Central memory CD8-positive, alpha-beta T cell (primary cell): ENCODE measurements at regions not wholly inside any gene's neighbourhood (a gene's known extent, or its start where the extent isn't known, plus 50 kb on each side); places are given as distances from the start of the nearest gene placed in this dataset.
"Not testable (repeated sequence)": the region's sequence is repeated elsewhere in the genome, so short reads cannot be mapped to it uniquely, and the experiment has no call there.

Experiments
- ATAC-seq: fragments of 150-1000 bp; cut with Tn5 transposase; replicated peaks from 2 replicates; pipeline ENCODE4 v1.10.0; 2022; ENCODE audit warnings: mild to moderate bottlenecking, moderate FRiP score, moderate number of reproducible peaks; ENCODE audit not compliant: poor library complexity, severe bottlenecking; ENCODE audit errors: extremely low read depth
- DNase-seq, 2 donors: peaks; one replicate each; pipeline ENCODE4 v3.0.0; 2021; ENCODE audit warnings: low spot score in 2 of 2
- H3K27ac Mint-ChIP-seq: one replicate; pipeline ENCODE4 v1.8.0; 2022; ENCODE audit warnings: low read depth, mild to moderate bottlenecking, moderate library complexity, mixed read lengths
- H3K27me3 Mint-ChIP-seq: one replicate; pipeline ENCODE4 v1.8.0; 2022; ENCODE audit warnings: mixed read lengths
- H3K36me3 Mint-ChIP-seq: one replicate; pipeline ENCODE4 v1.8.0; 2022; ENCODE audit warnings: mild to moderate bottlenecking, moderate library complexity, mixed read lengths; ENCODE audit not compliant: insufficient read depth
- H3K4me1 Mint-ChIP-seq: one replicate; pipeline ENCODE4 v1.8.0; 2022; ENCODE audit warnings: mixed read lengths
- H3K4me3 Mint-ChIP-seq: one replicate; pipeline ENCODE4 v1.8.0; 2022; ENCODE audit warnings: mild to moderate bottlenecking, moderate library complexity, mixed read lengths
- H3K9me3 Mint-ChIP-seq: one replicate; pipeline ENCODE4 v1.8.0; 2022; ENCODE audit warnings: mixed read lengths

DNA sequence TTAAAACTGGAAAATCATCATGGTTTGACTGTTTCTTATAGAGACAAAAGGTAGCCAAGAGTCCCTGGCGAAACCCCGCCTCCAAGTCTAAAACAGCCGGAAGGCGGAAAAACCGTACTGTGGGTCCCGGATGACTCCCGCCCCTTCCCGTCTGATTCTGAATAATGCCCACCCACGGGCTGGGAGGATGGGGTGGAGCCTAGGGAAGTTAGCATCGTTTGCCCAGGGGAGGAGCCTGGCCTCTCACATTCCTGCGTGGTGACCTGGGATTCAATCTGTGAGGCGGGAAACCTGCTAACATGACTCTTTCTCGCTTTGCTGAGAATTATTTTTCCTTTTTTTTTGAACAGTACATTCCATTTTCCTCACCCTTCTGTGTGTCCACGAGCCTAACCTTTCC lies 124.9 kb downstream of the KCNK1 start:
- DNase-seq = no peak
- Mint-ChIP-seq H3K36me3 (no peaks in the 10 kb centered on the region), H3K4me3 (no peak overlapping the region), H3K27me3 (peaks cover 6% of the 10 kb centered on the region), H3K4me1 (no peaks in the 10 kb centered on the region), H3K9me3 (no peaks in the 10 kb centered on the region), H3K27ac (no peak overlapping the region)
- no peak for ATAC-seq

DNA sequence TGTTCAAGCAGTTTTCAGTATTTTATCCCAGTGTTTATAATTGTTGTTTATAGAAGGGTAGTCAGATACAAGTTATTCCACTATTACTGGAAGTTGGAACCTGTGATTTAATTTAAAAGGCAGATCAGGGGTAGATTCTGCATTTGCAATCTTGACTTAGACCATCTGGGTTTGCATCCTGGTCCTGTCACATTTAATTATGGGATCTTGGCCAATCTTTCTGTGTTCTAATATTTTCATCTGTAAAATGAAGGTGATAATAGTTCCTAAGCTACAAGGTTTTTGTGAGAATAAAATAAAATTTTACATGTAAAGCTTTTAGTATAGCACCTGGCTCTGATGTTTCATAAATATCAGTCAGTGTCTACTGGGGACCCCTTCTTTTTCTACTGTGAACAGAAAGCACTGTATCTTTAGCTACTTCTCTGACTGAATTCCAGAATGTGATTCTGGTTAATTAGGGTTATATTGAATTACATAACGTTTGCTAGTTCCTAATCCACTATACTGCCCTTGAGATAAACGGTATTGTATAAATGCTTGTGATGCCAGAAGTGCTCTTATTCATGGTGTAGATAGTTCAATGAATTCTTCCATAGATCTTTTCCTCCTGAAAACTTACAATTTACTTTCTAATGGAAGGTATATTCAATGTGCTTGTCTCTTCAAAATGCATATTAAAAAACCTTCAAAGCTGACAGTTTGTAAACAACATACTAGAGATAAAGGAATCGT lies 131.0 kb downstream of the KCNK1 start:
- Mint-ChIP-seq H3K27me3 (peaks cover 39% of the 10 kb centered on the region), H3K4me3 (no peak overlapping the region), H3K36me3 (no peaks in the 10 kb centered on the region), H3K4me1 (no peaks in the 10 kb centered on the region), H3K27ac (no peak overlapping the region), H3K9me3 (no peaks in the 10 kb centered on the region)
- no peak for ATAC-seq
- no peak for DNase-seq

DNA sequence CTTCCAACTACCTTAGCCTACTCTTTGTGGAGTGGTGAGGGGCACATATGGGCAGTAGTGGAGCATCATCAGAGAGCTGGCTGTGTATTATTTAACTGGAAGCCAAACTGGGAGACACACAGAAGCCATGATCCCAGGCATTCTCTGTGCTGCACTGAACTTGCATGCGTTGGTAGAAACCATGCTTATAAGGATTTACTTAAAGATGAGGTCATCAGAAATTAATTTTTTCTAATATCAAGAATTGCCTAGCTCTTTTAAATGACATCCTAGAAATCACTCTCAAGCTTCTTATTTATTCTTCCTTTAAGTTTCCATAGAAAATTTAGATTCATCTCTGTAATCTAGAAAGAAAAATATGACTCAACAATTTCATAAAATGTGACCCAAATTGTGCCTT lies 136.2 kb downstream of the KCNK1 start:
- ATAC-seq (no peak), DNase-seq (no peak)
- no peaks in the 10 kb centered on the region for H3K4me1 Mint-ChIP-seq
- H3K27me3 Mint-ChIP-seq = peaks cover 36% of the 10 kb centered on the region
- no peak overlapping the region for H3K27ac Mint-ChIP-seq
- H3K36me3 Mint-ChIP-seq = no peaks in the 10 kb centered on the region
- no peak overlapping the region for H3K4me3 Mint-ChIP-seq
- H3K9me3 Mint-ChIP-seq = no peaks in the 10 kb centered on the region

DNA sequence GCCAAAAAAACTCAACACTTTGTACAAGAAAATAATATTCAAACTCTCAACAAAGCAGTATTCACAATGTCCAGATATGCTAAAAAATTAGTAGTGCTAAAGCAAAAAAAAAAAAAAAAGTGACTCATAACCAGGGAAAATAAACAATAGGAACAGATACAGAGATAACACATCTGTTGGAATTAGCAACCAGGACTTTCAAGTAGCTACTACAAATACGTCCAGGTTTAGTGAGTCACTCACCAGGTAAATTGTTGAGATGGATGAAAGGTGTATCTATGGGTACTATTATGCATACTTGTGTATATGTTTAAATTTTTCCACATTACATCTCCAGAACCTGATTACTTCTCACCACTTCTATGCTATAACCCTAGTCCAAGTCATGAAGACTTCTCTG lies 144.8 kb upstream of the SLC35F3 start:
- Mint-ChIP-seq H3K4me1 (no peaks in the 10 kb centered on the region), H3K4me3 (no peak overlapping the region), H3K36me3 (no peaks in the 10 kb centered on the region), H3K27ac (no peak overlapping the region), H3K27me3 (peaks cover 18% of the 10 kb centered on the region), H3K9me3 (no peaks in the 10 kb centered on the region)
- DNase-seq (no peak), ATAC-seq (no peak)

DNA sequence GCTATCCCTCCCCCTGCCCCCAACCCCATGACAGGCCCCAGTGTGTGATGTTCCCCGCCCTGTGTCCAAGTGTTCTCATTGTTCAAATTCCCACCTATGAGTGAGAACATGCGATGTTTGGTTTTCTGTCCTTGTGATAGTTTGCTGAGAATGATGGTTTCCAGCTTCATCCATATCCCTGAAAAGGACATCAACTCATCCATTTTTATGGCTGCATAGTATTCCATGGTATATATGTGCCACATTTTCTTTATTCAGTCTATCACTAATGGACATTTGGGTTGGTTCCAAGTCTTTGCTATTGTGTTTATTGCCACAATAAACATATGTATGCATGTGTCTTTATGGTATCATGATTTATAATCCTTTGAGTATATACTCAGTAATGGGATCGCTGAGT lies 140.2 kb upstream of the SLC35F3 start:
- H3K27me3 Mint-ChIP-seq = peaks cover 25% of the 10 kb centered on the region
- H3K4me1 Mint-ChIP-seq, H3K9me3 Mint-ChIP-seq: not testable (repeated sequence)

DNA sequence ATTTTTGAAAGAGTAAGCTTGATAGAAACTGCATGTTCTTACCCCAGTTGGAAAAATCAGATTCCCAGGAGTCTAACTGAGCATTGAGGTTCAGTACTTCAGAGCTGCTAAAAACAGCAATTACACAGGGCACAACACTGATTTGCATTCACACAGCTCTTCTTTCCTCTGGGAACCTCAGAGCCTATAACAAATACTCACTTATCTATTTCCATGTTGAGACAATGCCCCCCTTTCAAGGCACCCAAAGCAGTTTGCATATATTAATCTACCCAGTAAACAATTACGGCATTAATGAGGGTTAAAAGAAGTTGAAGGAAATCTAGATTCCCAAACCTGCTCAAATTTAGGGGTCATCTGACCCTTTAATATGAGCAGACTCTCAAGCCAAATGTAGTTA lies 126.9 kb upstream of the SLC35F3 start:
- Mint-ChIP-seq H3K27ac (no peak overlapping the region), H3K36me3 (peaks cover 2% of the 10 kb centered on the region), H3K27me3 (peaks cover 34% of the 10 kb centered on the region), H3K9me3 (peaks cover 5% of the 10 kb centered on the region), H3K4me3 (no peak overlapping the region), H3K4me1 (no peaks in the 10 kb centered on the region)
- no peak for ATAC-seq
- DNase-seq = no peak

More for the DNA sequence above, 140.2 kb upstream of the SLC35F3 start:
- not testable (repeated sequence) for ATAC-seq, DNase-seq, H3K4me3 Mint-ChIP-seq, H3K36me3 Mint-ChIP-seq, H3K27ac Mint-ChIP-seq

DNA sequence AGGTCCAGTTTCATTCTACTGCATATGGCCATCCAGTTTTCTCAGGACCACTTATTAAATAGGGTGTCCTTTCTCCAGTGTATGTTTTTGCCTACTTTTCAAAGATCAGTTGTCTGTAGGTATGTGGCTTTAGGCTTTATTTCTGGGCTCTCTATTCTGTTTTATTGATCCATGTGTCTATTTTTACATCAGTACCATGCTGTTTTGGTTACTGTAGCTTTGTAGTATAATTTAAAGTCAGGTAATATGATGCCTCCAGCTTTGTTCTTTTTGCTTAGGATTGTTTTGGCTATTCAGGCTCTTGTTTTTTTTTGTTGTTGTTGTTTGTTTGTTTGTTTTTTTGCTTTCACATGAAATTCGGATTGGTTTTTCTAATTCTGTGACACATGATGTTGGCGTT lies 124.4 kb upstream of the SLC35F3 start:
- no peak for DNase-seq
- H3K36me3 Mint-ChIP-seq = peaks cover 2% of the 10 kb centered on the region
- no peak overlapping the region for H3K4me3 Mint-ChIP-seq
- H3K4me1 Mint-ChIP-seq = no peaks in the 10 kb centered on the region
- peaks cover 5% of the 10 kb centered on the region for H3K9me3 Mint-ChIP-seq
- H3K27me3 Mint-ChIP-seq = peaks cover 18% of the 10 kb centered on the region
- ATAC-seq = no peak
- no peak overlapping the region for H3K27ac Mint-ChIP-seq

DNA sequence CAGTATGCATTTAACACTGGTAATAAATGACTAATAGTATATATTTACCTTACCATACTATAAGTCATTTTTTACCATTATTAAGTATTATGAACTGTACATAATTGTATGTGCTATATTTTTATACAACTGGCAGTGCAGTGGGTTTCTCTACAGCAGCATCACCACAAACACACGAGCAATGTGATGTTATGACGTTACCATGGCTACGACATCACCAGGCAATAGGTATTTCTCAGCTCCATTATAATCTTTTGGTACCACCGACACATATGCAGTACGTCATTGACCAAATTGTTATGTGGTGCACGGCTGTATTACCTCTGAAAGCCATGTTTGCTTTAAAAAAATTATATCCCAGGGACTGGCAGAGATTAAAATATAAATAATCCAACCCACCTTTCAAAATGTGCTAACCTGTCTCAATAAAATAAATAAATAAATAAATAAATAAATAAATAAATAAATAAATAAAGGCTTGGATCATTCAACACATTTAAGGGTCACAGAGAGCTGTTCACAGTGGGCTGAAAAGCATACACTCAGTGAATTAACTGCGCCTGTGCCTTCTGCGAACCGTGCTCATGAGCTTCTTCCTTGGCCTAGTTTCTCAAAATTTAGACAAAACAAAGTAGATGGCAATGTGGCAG lies 121.4 kb upstream of the SLC35F3 start:
- no peak for DNase-seq
- Mint-ChIP-seq H3K27ac (no peak overlapping the region), H3K27me3 (peaks cover 16% of the 10 kb centered on the region), H3K4me1 (no peaks in the 10 kb centered on the region), H3K36me3 (peaks cover 2% of the 10 kb centered on the region), H3K9me3 (peaks cover 5% of the 10 kb centered on the region), H3K4me3 (no peak overlapping the region)
- no peak for ATAC-seq

DNA sequence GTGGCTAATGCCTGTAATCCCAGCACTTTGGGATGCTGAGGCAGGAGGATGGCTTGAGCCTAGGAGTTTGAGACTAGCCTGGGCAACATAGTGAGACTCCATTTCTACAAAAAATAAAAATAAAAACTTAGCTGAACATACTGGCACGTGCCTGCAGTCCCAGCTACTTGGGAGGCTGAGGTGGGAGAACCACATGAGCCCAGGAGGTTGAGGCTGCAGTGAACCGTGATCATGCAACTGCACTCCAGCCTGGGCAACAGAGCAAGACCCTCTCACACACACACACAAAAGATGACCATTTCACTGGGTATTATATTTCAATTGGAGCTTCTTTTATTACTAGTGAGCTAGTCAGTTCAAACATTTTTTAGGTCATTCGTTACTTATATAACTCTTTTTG lies 116.9 kb upstream of the SLC35F3 start:
- H3K27ac Mint-ChIP-seq = no peak overlapping the region
- no peaks in the 10 kb centered on the region for H3K9me3 Mint-ChIP-seq
- no peak overlapping the region for H3K4me3 Mint-ChIP-seq
- ATAC-seq (no peak), DNase-seq (no peak)
- no peaks in the 10 kb centered on the region for H3K36me3 Mint-ChIP-seq
- no peaks in the 10 kb centered on the region for H3K4me1 Mint-ChIP-seq
- peaks cover 28% of the 10 kb centered on the region for H3K27me3 Mint-ChIP-seq

DNA sequence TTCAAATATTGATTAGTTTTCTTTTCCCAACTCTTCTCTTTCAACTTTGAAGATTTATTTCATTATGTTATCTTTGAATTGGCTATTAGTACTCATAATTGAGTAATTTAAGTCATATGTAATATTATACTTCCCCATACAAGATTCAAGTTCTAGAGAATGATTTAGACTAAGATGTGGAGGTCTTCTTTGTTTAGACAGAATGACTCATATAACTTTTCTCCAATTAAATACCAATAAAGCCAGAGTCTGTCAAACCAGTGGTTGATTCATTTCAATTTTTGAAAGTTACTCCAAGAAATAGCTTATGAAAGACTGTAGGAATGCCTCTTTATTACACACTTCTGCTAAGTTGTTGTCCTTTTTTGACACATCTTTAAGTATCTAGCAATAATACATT lies 115.8 kb upstream of the SLC35F3 start:
- DNase-seq (no peak), ATAC-seq (no peak)
- Mint-ChIP-seq H3K36me3 (no peaks in the 10 kb centered on the region), H3K27ac (no peak overlapping the region), H3K9me3 (no peaks in the 10 kb centered on the region), H3K4me3 (no peak overlapping the region), H3K27me3 (peaks cover 38% of the 10 kb centered on the region), H3K4me1 (no peaks in the 10 kb centered on the region)

DNA sequence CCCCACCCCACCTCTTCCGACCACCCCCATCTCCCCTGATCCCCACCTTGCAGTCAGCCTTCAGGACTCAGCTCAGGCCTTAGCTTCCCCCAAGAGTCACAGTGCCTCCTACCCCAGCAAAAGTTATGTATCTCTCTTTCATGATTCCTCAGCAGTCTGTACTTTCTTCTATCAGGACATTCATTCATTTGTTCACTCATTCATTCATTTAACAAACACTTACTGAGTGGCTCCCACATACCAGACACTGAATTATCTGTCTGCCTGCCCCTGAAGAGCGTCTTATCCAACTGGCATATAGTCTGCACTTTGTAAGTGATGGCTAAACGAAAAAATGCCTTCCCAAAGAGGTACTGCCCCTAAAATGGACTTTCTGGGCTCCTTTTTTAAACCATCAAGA lies 114.4 kb upstream of the SLC35F3 start:
- H3K9me3 Mint-ChIP-seq = no peaks in the 10 kb centered on the region
- no peak overlapping the region for H3K27ac Mint-ChIP-seq
- peaks cover 42% of the 10 kb centered on the region for H3K27me3 Mint-ChIP-seq
- DNase-seq (no peak), ATAC-seq (no peak)
- no peaks in the 10 kb centered on the region for H3K4me1 Mint-ChIP-seq
- no peak overlapping the region for H3K4me3 Mint-ChIP-seq
- H3K36me3 Mint-ChIP-seq = no peaks in the 10 kb centered on the region

DNA sequence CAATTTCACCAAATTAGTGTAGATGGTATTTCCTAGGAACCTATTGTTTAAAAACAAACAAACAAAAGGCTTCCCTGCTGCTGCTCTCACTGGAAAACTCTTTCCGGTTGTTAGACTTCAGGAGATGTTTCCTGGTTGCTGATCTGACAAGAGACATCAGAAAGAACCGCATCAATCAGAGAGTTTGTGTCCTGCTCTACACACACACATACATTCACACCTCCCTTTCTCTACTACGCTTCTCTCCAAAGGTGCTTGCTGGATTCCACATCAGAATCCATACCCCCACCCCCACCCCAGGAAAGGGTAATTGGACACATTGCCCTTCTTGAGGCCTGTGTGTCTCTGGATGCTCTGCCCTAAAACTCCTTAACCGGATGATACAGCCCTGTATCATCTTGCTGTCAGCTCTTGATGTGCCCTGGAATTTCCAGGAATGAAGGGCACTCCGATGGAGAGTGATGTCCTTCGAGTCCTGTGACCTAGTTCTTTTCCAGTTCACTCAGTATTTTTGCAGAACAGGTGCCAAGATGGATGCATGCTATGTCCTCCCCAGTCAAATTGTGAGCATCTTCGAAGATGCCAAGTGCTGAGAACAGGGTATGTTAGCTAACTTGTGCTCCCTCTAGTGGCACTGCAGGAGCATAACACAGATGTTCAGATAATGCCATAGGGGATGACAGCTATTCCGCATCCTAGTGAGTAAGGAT lies 113.7 kb upstream of the SLC35F3 start:
- Mint-ChIP-seq H3K27ac (no peak overlapping the region), H3K27me3 (peaks cover 42% of the 10 kb centered on the region), H3K4me3 (no peak overlapping the region), H3K36me3 (no peaks in the 10 kb centered on the region), H3K9me3 (no peaks in the 10 kb centered on the region), H3K4me1 (no peaks in the 10 kb centered on the region)
- DNase-seq (no peak), ATAC-seq (no peak)

DNA sequence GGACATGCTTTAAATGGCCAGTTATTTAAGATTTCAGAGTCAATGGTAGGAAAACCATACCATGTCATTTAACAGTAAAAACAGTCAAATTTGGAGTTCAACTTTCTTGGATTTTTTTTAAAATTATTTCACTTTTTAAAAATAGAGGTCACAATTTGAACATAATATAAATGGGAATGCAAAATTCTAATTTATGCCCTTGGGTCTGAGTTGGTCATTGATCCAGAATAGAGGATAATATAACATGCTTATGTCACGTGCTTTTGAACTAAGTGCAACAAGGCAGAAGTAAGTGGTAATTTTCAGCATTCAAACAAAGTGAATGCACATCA lies 113.1 kb upstream of the SLC35F3 start:
- Mint-ChIP-seq H3K4me1 (no peaks in the 10 kb centered on the region), H3K27me3 (peaks cover 42% of the 10 kb centered on the region), H3K9me3 (no peaks in the 10 kb centered on the region), H3K36me3 (no peaks in the 10 kb centered on the region), H3K4me3 (no peak overlapping the region), H3K27ac (no peak overlapping the region)
- DNase-seq = no peak
- no peak for ATAC-seq
